GM23338 (cell line): ENCODE measurements at regions not wholly inside any gene's neighbourhood (a gene's known extent, or its start where the extent isn't known, plus 50 kb on each side); places are given as distances from the start of the nearest gene placed in this dataset.

Experiments
- ATAC-seq: fragments of 200-7000 bp; cut with Tn5 transposase; 3 replicates; pipeline ENCODE4 v1.9.1; 2020
- DNase-seq: peaks from one replicate; pipeline ENCODE4 v3.0.0-alpha.2; 2015; ENCODE audit warnings: low spot score
- H2AFZ ChIP-seq: fragments of 200-600 bp; sonication (generic); 2 replicates; pipeline ENCODE4 v1.8.0; 2016; ENCODE audit warnings: antibody characterized with exemption, mild to moderate bottlenecking, moderate library complexity
- H3F3A ChIP-seq: fragments of 200-600 bp; sonication (generic); replicated peaks from 2 replicates; pipeline ENCODE4 v1.8.0; 2017; ENCODE audit warnings: antibody characterized with exemption, mixed run types, low read depth
- H3K27ac ChIP-seq: fragments of 200-600 bp; sonication (generic); 2 replicates; pipeline ENCODE4 v1.6.1; 2016; ENCODE audit warnings: low read depth
- H3K27me3 ChIP-seq: fragments of 200-600 bp; sonication (generic); 2 replicates; pipeline ENCODE4 v1.8.0; 2016; ENCODE audit warnings: mild to moderate bottlenecking, mixed run types, moderate library complexity; ENCODE audit not compliant: insufficient read depth
- H3K36me3 ChIP-seq: fragments of 200-600 bp; sonication (generic); 2 replicates; pipeline ENCODE4 v1.8.0; 2016; ENCODE audit warnings: mild to moderate bottlenecking; ENCODE audit not compliant: insufficient read depth
- H3K4me1 ChIP-seq: fragments of 200-600 bp; sonication (generic); 2 replicates; pipeline ENCODE4 v1.8.0; 2016; ENCODE audit warnings: mild to moderate bottlenecking, moderate library complexity; ENCODE audit not compliant: insufficient read depth
- H3K4me2 ChIP-seq: fragments of 200-600 bp; sonication (generic); 2 replicates; pipeline ENCODE4 v1.7.1; 2017; ENCODE audit warnings: mixed run types
- H3K4me3 ChIP-seq: fragments of 200-600 bp; sonication (generic); 2 replicates; pipeline ENCODE4 v1.6.1; 2016; ENCODE audit warnings: mixed run types
- H3K79me2 ChIP-seq: fragments of 200-600 bp; sonication (generic); replicated peaks from 2 replicates; pipeline ENCODE4 v1.8.0; 2017; ENCODE audit warnings: mild to moderate bottlenecking; ENCODE audit not compliant: insufficient read depth
- H3K9me2 ChIP-seq: fragments of 200-600 bp; sonication (generic); 2 replicates; pipeline ENCODE4 v1.8.0; 2017; ENCODE audit not compliant: insufficient read depth
- H4K20me1 ChIP-seq: fragments of 200-600 bp; sonication (generic); replicated peaks from 2 replicates; pipeline ENCODE4 v1.8.0; 2017; ENCODE audit warnings: mild to moderate bottlenecking; ENCODE audit not compliant: insufficient read depth
- H3K27ac Mint-ChIP-seq: 2 replicates; pipeline ENCODE4 v1.8.0; 2020; ENCODE audit warnings: inconsistent platforms, mild to moderate bottlenecking, moderate library complexity, mixed read lengths
- H3K27me3 Mint-ChIP-seq: 3 replicates; pipeline ENCODE4 v1.8.0; 2022; ENCODE audit warnings: low read depth, mild to moderate bottlenecking, moderate library complexity, mixed read lengths, inconsistent platforms; ENCODE audit not compliant: insufficient read depth, poor library complexity
- H3K36me3 Mint-ChIP-seq: 3 replicates; pipeline ENCODE4 v1.8.0; 2021; ENCODE audit warnings: low read depth, mild to moderate bottlenecking, inconsistent platforms, moderate library complexity, mixed read lengths
- H3K4me1 Mint-ChIP-seq: 3 replicates; pipeline ENCODE4 v1.8.0; 2020; ENCODE audit warnings: mild to moderate bottlenecking, inconsistent platforms, mixed read lengths
- H3K4me3 Mint-ChIP-seq: 3 replicates; pipeline ENCODE4 v1.8.0; 2021; ENCODE audit warnings: moderate library complexity, mild to moderate bottlenecking, inconsistent platforms, mixed read lengths
- H3K9me3 Mint-ChIP-seq: 3 replicates; pipeline ENCODE4 v1.8.0; 2020; ENCODE audit warnings: moderate library complexity, mild to moderate bottlenecking, inconsistent platforms, mixed read lengths
- CREB1 ChIP-seq: fragments of 250-450 bp; sonication (Bioruptor Pico); IDR thresholded peaks from 2 replicates; pipeline ENCODE4 v1.5.0; 2020; ENCODE audit warnings: low read depth, mild to moderate bottlenecking, moderate library complexity
- EZH2phosphoT487 ChIP-seq: fragments of 200-600 bp; sonication (generic); IDR thresholded peaks from one replicate; pipeline ENCODE4 v1.8.1; 2018; ENCODE audit warnings: antibody characterized with exemption; ENCODE audit not compliant: unreplicated experiment
- JUNB ChIP-seq: IDR thresholded peaks from one replicate; pipeline ENCODE4 v1.6.1; 2016; ENCODE audit warnings: antibody characterized with exemption; ENCODE audit not compliant: unreplicated experiment
- NANOG ChIP-seq: IDR thresholded peaks from 2 replicates; pipeline ENCODE4 v1.6.1; 2016; ENCODE audit warnings: antibody characterized with exemption, borderline replicate concordance
- STAT1 ChIP-seq: IDR thresholded peaks from one replicate; pipeline ENCODE4 v1.6.1; 2016; ENCODE audit warnings: antibody characterized with exemption; ENCODE audit not compliant: unreplicated experiment
- ZNF114 ChIP-seq: fragments of 250-450 bp; sonication (Bioruptor Pico); IDR thresholded peaks from 2 replicates; pipeline ENCODE4 v1.5.0; 2020; ENCODE audit warnings: mild to moderate bottlenecking, moderate library complexity
- ZNF331 ChIP-seq: fragments of 250-450 bp; sonication (Bioruptor Pico); IDR thresholded peaks from 2 replicates; pipeline ENCODE4 v1.5.0; 2020; ENCODE audit warnings: low read depth, mild to moderate bottlenecking, moderate library complexity
- TF ChIP-seq, protein P1 (sequence below): IDR thresholded peaks from 2 replicates; pipeline ENCODE4 v1.6.1; 2016; ENCODE audit warnings: antibody characterized with exemption
- TF ChIP-seq, protein P2 (sequence below): IDR thresholded peaks from one replicate; pipeline ENCODE4 v1.6.1; 2018; ENCODE audit warnings: antibody characterized with exemption; ENCODE audit not compliant: unreplicated experiment
- TF ChIP-seq, protein P3 (sequence below), 2 experiments: fragments of 200-600 bp in 1 of 2; sonication (generic) in 1 of 2; conservative IDR thresholded peaks; 2 replicates each; pipeline versions ENCODE4 v1.5.1 to v1.6.1; 2016 to 2017; ENCODE audit warnings: antibody characterized with exemption in 2 of 2, low read depth in 2 of 2, mild to moderate bottlenecking in 2 of 2, moderate library complexity in 1 of 2
- TF ChIP-seq, protein P4 (sequence below): fragments of 250-450 bp; sonication (Bioruptor Pico); IDR thresholded peaks from 2 replicates; pipeline ENCODE4 v1.5.0; 2020; ENCODE audit warnings: mild to moderate bottlenecking, moderate library complexity

DNA sequence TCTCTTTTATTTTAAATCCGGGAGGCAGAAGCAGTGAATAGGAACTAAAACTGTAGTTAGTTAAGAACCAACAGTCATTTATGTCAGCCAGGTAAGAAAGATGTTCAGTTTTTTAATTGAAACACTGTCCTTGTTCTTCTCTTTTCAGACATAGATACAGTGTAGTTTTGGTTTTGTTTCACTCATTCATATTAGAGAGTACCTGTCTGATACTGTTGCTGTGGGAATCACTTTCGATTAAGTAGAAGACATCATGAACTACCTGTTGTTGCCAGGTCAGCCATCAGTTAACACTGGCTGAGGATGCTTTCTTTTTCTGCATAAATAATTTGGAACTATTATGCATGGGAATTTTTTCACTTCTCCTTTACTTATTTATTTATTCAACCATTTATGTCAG, 700.4 kb downstream of the OTOL1 start (continued):
- TF ChIP-seq EZH2phosphoT487 (no peak), ZNF114 (CRISPR knock-in tag) (no peak), NANOG (no peak), JUNB (no peak), ZNF331 (CRISPR knock-in tag) (no peak), CREB1 (CRISPR knock-in tag) (no peak)
- TF ChIP-seq, protein P1, sequence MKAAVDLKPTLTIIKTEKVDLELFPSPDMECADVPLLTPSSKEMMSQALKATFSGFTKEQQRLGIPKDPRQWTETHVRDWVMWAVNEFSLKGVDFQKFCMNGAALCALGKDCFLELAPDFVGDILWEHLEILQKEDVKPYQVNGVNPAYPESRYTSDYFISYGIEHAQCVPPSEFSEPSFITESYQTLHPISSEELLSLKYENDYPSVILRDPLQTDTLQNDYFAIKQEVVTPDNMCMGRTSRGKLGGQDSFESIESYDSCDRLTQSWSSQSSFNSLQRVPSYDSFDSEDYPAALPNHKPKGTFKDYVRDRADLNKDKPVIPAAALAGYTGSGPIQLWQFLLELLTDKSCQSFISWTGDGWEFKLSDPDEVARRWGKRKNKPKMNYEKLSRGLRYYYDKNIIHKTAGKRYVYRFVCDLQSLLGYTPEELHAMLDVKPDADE: no peak
- TF ChIP-seq, protein P2, sequence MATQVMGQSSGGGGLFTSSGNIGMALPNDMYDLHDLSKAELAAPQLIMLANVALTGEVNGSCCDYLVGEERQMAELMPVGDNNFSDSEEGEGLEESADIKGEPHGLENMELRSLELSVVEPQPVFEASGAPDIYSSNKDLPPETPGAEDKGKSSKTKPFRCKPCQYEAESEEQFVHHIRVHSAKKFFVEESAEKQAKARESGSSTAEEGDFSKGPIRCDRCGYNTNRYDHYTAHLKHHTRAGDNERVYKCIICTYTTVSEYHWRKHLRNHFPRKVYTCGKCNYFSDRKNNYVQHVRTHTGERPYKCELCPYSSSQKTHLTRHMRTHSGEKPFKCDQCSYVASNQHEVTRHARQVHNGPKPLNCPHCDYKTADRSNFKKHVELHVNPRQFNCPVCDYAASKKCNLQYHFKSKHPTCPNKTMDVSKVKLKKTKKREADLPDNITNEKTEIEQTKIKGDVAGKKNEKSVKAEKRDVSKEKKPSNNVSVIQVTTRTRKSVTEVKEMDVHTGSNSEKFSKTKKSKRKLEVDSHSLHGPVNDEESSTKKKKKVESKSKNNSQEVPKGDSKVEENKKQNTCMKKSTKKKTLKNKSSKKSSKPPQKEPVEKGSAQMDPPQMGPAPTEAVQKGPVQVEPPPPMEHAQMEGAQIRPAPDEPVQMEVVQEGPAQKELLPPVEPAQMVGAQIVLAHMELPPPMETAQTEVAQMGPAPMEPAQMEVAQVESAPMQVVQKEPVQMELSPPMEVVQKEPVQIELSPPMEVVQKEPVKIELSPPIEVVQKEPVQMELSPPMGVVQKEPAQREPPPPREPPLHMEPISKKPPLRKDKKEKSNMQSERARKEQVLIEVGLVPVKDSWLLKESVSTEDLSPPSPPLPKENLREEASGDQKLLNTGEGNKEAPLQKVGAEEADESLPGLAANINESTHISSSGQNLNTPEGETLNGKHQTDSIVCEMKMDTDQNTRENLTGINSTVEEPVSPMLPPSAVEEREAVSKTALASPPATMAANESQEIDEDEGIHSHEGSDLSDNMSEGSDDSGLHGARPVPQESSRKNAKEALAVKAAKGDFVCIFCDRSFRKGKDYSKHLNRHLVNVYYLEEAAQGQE: no peak
- TF ChIP-seq, protein P3, sequence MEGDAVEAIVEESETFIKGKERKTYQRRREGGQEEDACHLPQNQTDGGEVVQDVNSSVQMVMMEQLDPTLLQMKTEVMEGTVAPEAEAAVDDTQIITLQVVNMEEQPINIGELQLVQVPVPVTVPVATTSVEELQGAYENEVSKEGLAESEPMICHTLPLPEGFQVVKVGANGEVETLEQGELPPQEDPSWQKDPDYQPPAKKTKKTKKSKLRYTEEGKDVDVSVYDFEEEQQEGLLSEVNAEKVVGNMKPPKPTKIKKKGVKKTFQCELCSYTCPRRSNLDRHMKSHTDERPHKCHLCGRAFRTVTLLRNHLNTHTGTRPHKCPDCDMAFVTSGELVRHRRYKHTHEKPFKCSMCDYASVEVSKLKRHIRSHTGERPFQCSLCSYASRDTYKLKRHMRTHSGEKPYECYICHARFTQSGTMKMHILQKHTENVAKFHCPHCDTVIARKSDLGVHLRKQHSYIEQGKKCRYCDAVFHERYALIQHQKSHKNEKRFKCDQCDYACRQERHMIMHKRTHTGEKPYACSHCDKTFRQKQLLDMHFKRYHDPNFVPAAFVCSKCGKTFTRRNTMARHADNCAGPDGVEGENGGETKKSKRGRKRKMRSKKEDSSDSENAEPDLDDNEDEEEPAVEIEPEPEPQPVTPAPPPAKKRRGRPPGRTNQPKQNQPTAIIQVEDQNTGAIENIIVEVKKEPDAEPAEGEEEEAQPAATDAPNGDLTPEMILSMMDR (conservative IDR thresholded peaks at IDR 0.05; ENCODE audit: low read depth in 2 of 2): no peak

DNA sequence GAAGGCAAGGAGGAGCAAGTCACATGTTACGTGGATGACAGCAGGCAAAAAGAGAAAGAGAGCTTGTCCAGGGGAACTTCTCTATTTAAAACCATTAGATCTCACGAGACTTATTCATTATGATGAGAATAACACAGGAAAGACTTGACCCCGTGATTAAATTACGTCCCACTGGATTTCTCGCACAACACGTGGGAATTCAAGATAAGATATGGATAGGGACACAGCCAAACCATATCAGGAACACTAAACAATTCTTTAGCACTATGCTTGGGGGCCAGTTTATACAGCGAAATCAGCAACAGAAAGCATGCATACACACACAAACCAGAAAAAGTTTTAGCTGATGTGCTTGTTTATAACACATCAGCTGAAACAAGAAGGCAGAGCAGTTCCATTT, 704.2 kb downstream of the OTOL1 start:
- Histone ChIP-seq H3K4me2 (no peak overlapping the region), H3K27ac (no peak overlapping the region), H3K4me1 (no peaks in the 10 kb centered on the region), H3K36me3 (no peaks in the 10 kb centered on the region), H3K27me3 (no peaks in the 10 kb centered on the region), H3K79me2 (no peaks in the 10 kb centered on the region), H3F3A (no peaks in the 10 kb centered on the region), H4K20me1 (no peaks in the 10 kb centered on the region), H3K4me3 (no peak overlapping the region), H2AFZ (peak overlapping the region; percentile 69), H3K9me2 (no peaks in the 10 kb centered on the region)
- no peaks in the 10 kb centered on the region for H3K27me3 Mint-ChIP-seq
- DNase-seq: no peak
- TF ChIP-seq STAT1 (no peak), ZNF331 (CRISPR knock-in tag) (no peak), JUNB (no peak), ZNF114 (CRISPR knock-in tag) (no peak)
- TF ChIP-seq, protein P4, sequence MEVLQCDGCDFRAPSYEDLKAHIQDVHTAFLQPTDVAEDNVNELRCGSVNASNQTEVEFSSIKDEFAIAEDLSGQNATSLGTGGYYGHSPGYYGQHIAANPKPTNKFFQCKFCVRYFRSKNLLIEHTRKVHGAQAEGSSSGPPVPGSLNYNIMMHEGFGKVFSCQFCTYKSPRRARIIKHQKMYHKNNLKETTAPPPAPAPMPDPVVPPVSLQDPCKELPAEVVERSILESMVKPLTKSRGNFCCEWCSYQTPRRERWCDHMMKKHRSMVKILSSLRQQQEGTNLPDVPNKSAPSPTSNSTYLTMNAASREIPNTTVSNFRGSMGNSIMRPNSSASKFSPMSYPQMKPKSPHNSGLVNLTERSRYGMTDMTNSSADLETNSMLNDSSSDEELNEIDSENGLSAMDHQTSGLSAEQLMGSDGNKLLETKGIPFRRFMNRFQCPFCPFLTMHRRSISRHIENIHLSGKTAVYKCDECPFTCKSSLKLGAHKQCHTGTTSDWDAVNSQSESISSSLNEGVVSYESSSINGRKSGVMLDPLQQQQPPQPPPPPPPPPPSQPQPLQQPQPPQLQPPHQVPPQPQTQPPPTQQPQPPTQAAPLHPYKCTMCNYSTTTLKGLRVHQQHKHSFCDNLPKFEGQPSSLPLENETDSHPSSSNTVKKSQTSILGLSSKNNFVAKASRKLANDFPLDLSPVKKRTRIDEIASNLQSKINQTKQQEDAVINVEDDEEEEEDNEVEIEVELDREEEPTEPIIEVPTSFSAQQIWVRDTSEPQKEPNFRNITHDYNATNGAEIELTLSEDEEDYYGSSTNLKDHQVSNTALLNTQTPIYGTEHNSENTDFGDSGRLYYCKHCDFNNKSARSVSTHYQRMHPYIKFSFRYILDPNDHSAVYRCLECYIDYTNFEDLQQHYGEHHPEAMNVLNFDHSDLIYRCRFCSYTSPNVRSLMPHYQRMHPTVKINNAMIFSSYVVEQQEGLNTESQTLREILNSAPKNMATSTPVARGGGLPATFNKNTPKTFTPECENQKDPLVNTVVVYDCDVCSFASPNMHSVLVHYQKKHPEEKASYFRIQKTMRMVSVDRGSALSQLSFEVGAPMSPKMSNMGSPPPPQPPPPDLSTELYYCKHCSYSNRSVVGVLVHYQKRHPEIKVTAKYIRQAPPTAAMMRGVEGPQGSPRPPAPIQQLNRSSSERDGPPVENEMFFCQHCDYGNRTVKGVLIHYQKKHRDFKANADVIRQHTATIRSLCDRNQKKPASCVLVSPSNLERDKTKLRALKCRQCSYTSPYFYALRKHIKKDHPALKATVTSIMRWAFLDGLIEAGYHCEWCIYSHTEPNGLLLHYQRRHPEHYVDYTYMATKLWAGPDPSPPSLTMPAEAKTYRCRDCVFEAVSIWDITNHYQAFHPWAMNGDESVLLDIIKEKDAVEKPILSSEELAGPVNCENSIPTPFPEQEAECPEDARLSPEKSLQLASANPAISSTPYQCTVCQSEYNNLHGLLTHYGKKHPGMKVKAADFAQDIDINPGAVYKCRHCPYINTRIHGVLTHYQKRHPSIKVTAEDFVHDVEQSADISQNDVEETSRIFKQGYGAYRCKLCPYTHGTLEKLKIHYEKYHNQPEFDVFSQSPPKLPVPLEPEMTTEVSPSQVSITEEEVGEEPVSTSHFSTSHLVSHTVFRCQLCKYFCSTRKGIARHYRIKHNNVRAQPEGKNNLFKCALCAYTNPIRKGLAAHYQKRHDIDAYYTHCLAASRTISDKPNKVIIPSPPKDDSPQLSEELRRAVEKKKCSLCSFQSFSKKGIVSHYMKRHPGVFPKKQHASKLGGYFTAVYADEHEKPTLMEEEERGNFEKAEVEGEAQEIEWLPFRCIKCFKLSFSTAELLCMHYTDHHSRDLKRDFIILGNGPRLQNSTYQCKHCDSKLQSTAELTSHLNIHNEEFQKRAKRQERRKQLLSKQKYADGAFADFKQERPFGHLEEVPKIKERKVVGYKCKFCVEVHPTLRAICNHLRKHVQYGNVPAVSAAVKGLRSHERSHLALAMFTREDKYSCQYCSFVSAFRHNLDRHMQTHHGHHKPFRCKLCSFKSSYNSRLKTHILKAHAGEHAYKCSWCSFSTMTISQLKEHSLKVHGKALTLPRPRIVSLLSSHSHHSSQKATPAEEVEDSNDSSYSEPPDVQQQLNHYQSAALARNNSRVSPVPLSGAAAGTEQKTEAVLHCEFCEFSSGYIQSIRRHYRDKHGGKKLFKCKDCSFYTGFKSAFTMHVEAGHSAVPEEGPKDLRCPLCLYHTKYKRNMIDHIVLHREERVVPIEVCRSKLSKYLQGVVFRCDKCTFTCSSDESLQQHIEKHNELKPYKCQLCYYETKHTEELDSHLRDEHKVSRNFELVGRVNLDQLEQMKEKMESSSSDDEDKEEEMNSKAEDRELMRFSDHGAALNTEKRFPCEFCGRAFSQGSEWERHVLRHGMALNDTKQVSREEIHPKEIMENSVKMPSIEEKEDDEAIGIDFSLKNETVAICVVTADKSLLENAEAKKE (CRISPR knock-in tag): no peak
- no peak for ATAC-seq
- no peaks in the 10 kb centered on the region for H3K9me3 Mint-ChIP-seq
- no peak overlapping the region for H3K27ac Mint-ChIP-seq
- no peaks in the 10 kb centered on the region for H3K36me3 Mint-ChIP-seq
- H3K4me3 Mint-ChIP-seq: no peak overlapping the region
- H3K4me1 Mint-ChIP-seq: peaks cover 4% of the 10 kb centered on the region; the same call in 2 of the 3 replicates
